Endothelial cell of umbilical vein (primary cell): ENCODE measurements at regions not wholly inside any gene's neighbourhood (a gene's known extent, or its start where the extent isn't known, plus 50 kb on each side); places are given as distances from the start of the nearest gene placed in this dataset.

Source experiments
- BruUV-seq: library from RNA; stranded (reverse); fragments of 400-500 nt; replicated peaks from 2 replicates; lab custom pipeline; 2021; lab: Mats Ljungman, UMichigan
- CTCF ChIA-PET: fragments of 300-600, 350-600 bp; sonication (Branson Sonifier 250); formaldehyde crosslinking; loops from one replicate; lab custom pipeline; 2021; ENCODE audit warnings: antibody characterized with exemption, inconsistent platforms; lab: Charles Lee
- POLR2A ChIA-PET: fragments of 300-600, 350-600 bp; sonication (Branson Sonifier 250); formaldehyde crosslinking; loops from one replicate; lab custom pipeline; 2021; ENCODE audit warnings: antibody characterized with exemption, inconsistent platforms; lab: Charles Lee
- DNase-seq: peaks from one replicate; pipeline ENCODE4 v3.0.0-alpha.2; 2011; ENCODE audit warnings: low read depth, low spot score
- FAIRE-seq: peaks from 2 replicates; lab custom pipeline; 2011; peaks lifted over from hg19 to GRCh38; lab: Jason Lieb, UNC
- H2AFZ ChIP-seq: 2 replicates; pipeline ENCODE4 v1.6.0; 2012; ENCODE audit warnings: low read depth, low read length, control low read depth, inconsistent platforms
- H3K27ac ChIP-seq: 2 replicates; pipeline ENCODE4 v1.5.1; 2011; ENCODE audit warnings: low read depth, mild to moderate bottlenecking, control low read depth, low read length, moderate library complexity; ENCODE audit not compliant: insufficient read depth
- H3K27me3 ChIP-seq, 2 experiments: 2 replicates each; pipeline versions ENCODE4 v1.6.0 to v1.6.1; 2011; ENCODE audit warnings: low read length in 2 of 2, mixed read lengths in 1 of 2; ENCODE audit not compliant: control insufficient read depth in 2 of 2, insufficient read depth in 2 of 2
- H3K36me3 ChIP-seq, 2 experiments: 2 replicates in 1 of 2; 3 replicates in 1 of 2; pipeline ENCODE4 v1.5.1; 2011; ENCODE audit warnings: low read length in 2 of 2, mild to moderate bottlenecking in 1 of 2, moderate library complexity in 1 of 2; ENCODE audit not compliant: control insufficient read depth in 2 of 2, insufficient read depth in 2 of 2; ENCODE audit errors: extremely low read depth in 1 of 2
- H3K4me1 ChIP-seq: 3 replicates; pipeline ENCODE4 v1.5.1; 2011; ENCODE audit warnings: mild to moderate bottlenecking, low read length; ENCODE audit not compliant: control insufficient read depth, insufficient read depth; ENCODE audit errors: extremely low read depth
- H3K4me2 ChIP-seq: 2 replicates; pipeline ENCODE4 v1.6.1; 2011; ENCODE audit warnings: low read length, control low read depth, mixed read lengths; ENCODE audit not compliant: insufficient read depth
- H3K4me3 ChIP-seq, 3 experiments: fragments of 200-600 bp in 1 of 3; sonication (generic), shearing (Covaris generic) in 1 of 3; replicated peaks in 1 of 3; 2 replicates each; pipeline ENCODE4 v1.5.1; 2011 to 2016; ENCODE audit warnings: control low read depth in 3 of 3, low read length in 3 of 3, mild to moderate bottlenecking in 2 of 3, inconsistent platforms in 1 of 3, low read depth in 1 of 3, moderate library complexity in 1 of 3; ENCODE audit not compliant: insufficient read depth in 1 of 3
- H3K79me2 ChIP-seq: 2 replicates; pipeline ENCODE4 v1.6.0; 2012; ENCODE audit warnings: low read length, inconsistent platforms; ENCODE audit not compliant: control insufficient read depth, insufficient read depth
- H3K9ac ChIP-seq: replicated peaks from 2 replicates; pipeline ENCODE3; 2011; ENCODE audit warnings: low read length, control low read depth; ENCODE audit not compliant: insufficient read depth; ENCODE audit errors: extremely low read depth
- H3K9me1 ChIP-seq: replicated peaks from 3 replicates; pipeline ENCODE4 v1.6.0; 2011; ENCODE audit warnings: mild to moderate bottlenecking, low read length; ENCODE audit not compliant: control insufficient read depth, insufficient read depth; ENCODE audit errors: extremely low read depth
- H3K9me3 ChIP-seq: replicated peaks from 2 replicates; pipeline ENCODE4 v1.5.1; 2012; ENCODE audit warnings: low read length, inconsistent platforms; ENCODE audit not compliant: control insufficient read depth, insufficient read depth
- H4K20me1 ChIP-seq: replicated peaks from 2 replicates; pipeline ENCODE3; 2011; ENCODE audit warnings: mild to moderate bottlenecking, low read length; ENCODE audit not compliant: control insufficient read depth, insufficient read depth; ENCODE audit errors: extremely low read depth
- CTCF ChIP-seq, 2 donors: IDR thresholded peaks; 1 replicate in 1 of 2; 2 replicates in 1 of 2; pipeline ENCODE4 v1.5.1; 2011; ENCODE audit warnings: low read length in 2 of 2, mild to moderate bottlenecking in 2 of 2, moderate library complexity in 2 of 2, control low read depth in 1 of 2, inconsistent platforms in 1 of 2, low read depth in 1 of 2; ENCODE audit not compliant: insufficient read depth in 1 of 2; ENCODE audit errors: extremely low read depth in 1 of 2
- EZH2 ChIP-seq: IDR thresholded peaks from 2 replicates; pipeline ENCODE4 v1.6.1; 2012; ENCODE audit warnings: borderline replicate concordance, low read depth, mild to moderate bottlenecking, moderate library complexity, low read length, inconsistent platforms; ENCODE audit not compliant: severe bottlenecking
- FOS ChIP-seq: IDR thresholded peaks from 2 replicates; pipeline ENCODE4 v1.6.1; 2011; ENCODE audit warnings: mild to moderate bottlenecking, low read length, moderate library complexity, borderline replicate concordance; ENCODE audit not compliant: insufficient read depth
- GATA2 ChIP-seq: IDR thresholded peaks from 2 replicates; pipeline ENCODE4 v1.7.0; 2011; ENCODE audit warnings: low read depth, mild to moderate bottlenecking, moderate library complexity, mixed read lengths, low read length; ENCODE audit not compliant: insufficient read length, insufficient read depth
- JUN ChIP-seq: IDR thresholded peaks from 2 replicates; pipeline ENCODE4 v1.6.1; 2011; ENCODE audit warnings: borderline replicate concordance, low read depth; ENCODE audit not compliant: insufficient read length, insufficient read depth
- MAX ChIP-seq: IDR thresholded peaks from 2 replicates; pipeline ENCODE4 v1.6.1; 2011; ENCODE audit not compliant: insufficient read depth, insufficient read length
- MYC ChIP-seq: IDR thresholded peaks from one replicate; pipeline ENCODE4 v1.6.1; 2011; ENCODE audit warnings: mild to moderate bottlenecking, low read depth, low read length
- POLR2A ChIP-seq: IDR thresholded peaks from 2 replicates; pipeline ENCODE4 v1.6.1; 2012; ENCODE audit warnings: low read depth, mild to moderate bottlenecking, control low read depth, low read length
- POLR2AphosphoS5 ChIP-seq: IDR thresholded peaks from 2 replicates; pipeline ENCODE4 v1.6.1; 2012; ENCODE audit warnings: low read depth, mild to moderate bottlenecking, control low read depth, low read length, moderate library complexity; ENCODE audit not compliant: insufficient read depth
- dilution Hi-C: fragments of 300-500 bp; cut with MboI; formaldehyde crosslinking; loops from one replicate; pipeline ENCODE4 v1.15.0; 2019; ENCODE audit warnings: low sequenced_read_pairs; ENCODE audit not compliant: extremely low pct_ligation_motif_present
- intact Hi-C: fragments of 100-400 bp; cut with micrococcal nuclease; formaldehyde crosslinking; loops from one replicate; pipeline ENCODE4 v1.10.0; 2022

- FAIRE-seq (no peak), DNase-seq (no peak)
- POLR2A ChIA-PET = no interaction called here
- Histone ChIP-seq H3K36me3 (no peaks in the 10 kb centered on the region), H3K9me3 (no peaks in the 10 kb centered on the region), H3K27me3 (peaks cover 0 to 6% of the 10 kb centered on the region in 2 experiments), H3K9me1 (no peaks in the 10 kb centered on the region), H3K27ac (no peak overlapping the region), H3K9ac (no peak overlapping the region), H2AFZ (no peak overlapping the region), H3K4me2 (no peak overlapping the region), H3K4me3 (no peak overlapping the region), H3K79me2 (no peaks in the 10 kb centered on the region), H3K4me1 (no peaks in the 10 kb centered on the region), H4K20me1 (no peaks in the 10 kb centered on the region)
- TF ChIP-seq EZH2 (no peak), MAX (no peak), CTCF (IDR thresholded peaks at IDR 0.05; ENCODE audit: extremely low read depth in 1 of 2, insufficient read depth in 1 of 2, low read depth in 1 of 2, low read length in 2 of 2) (no peak)
- CTCF ChIA-PET = interaction anchor here (0.7 to 1.8 kb wide), 3 partner anchors 8 to 84 kb away, joined by 3 to 5 read pairs (median 3); no protein-coding TSS in a partner anchor
- no TSS peak for BruUV-seq
- intact Hi-C loops (no loop called here), dilution Hi-C loops (no loop called here)
Measured at GRCh38 chr5:68370196-68370595, 154.6 kb downstream of the PIK3R1 start.

- Histone ChIP-seq H3K9me1 (no peaks in the 10 kb centered on the region), H2AFZ (no peak overlapping the region), H3K9me3 (no peaks in the 10 kb centered on the region), H3K9ac (no peak overlapping the region), H3K4me3 (no peak overlapping the region), H3K4me2 (no peak overlapping the region), H3K27ac (no peak overlapping the region), H3K79me2 (no peaks in the 10 kb centered on the region), H4K20me1 (no peaks in the 10 kb centered on the region), H3K27me3 (peaks cover 3 to 6% of the 10 kb centered on the region in 2 experiments), H3K4me1 (no peaks in the 10 kb centered on the region), H3K36me3 (no peaks in the 10 kb centered on the region)
- ChIA-PET POLR2A (no interaction called here), CTCF (interaction anchor here (1.1 to 1.8 kb wide), 2 partner anchors 10 to 85 kb away, joined by 3 to 5 read pairs; no protein-coding TSS in a partner anchor)
- intact Hi-C loops = no loop called here
- TF ChIP-seq MAX = no peak
- no peak for TF ChIP-seq POLR2A
- no peak for TF ChIP-seq GATA2
- TF ChIP-seq CTCF (IDR thresholded peaks at IDR 0.05; ENCODE audit: extremely low read depth in 1 of 2, insufficient read depth in 1 of 2, low read depth in 1 of 2, low read length in 2 of 2) = no peak
- TF ChIP-seq POLR2AphosphoS5 = no peak
- no peak for TF ChIP-seq EZH2
- no peak for TF ChIP-seq MYC
- TF ChIP-seq JUN = no peak
- no peak for TF ChIP-seq FOS
- dilution Hi-C loops = no loop called here
- DNase-seq (no peak), FAIRE-seq (no peak)
- no TSS peak for BruUV-seq
Measured at GRCh38 chr5:68371607-68372006, 156.1 kb downstream of the PIK3R1 start.
